ENCODE measurements at regions not wholly inside any gene's neighbourhood (a gene's known extent, or its start where the extent isn't known, plus 50 kb on each side); places are given as distances from the start of the nearest gene placed in this dataset.
A peak's percentile ranks its signal among the peaks of the same experiment; 100 is the strongest.

DNA sequence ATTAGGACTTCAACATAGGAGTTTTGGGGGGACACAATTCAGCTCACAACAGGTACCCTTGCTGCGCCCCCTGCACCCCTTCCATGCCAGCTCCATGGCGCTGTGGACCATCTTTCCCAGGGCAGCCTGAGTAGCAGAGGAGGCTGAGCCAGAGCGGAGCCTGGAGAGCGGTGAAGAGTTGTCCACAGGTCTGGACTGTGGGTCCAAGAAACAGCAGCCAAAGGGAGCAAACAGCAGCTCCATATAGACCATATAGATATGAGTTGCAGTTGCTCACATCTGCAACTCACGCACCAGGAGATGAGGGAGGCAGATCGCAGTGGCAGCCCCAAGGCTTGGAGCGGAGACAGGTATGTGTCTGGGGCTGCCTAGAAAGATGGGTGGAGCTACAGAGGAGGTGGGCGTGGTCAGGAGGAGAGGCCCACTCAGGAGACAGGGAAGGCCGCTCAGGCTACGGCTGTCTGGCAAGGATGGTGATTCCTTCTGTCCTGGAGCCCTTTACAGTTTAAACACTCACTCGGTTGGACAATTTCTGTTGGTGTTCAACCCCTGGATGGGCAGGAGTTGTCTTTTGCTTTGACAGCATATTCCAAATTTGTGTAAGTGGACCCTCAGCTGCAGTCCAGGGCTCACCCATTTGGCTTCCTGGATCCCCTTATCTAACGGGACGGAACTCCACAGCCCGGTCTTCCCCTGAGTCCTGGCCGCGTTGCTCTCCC, 155.1 kb downstream of the LPIN1 start:
- no peak overlapping the region for H3K4me3 ChIP-seq (ENCODE audit: low read length)
- peak; percentile 19 for DNase-seq

GRCh38 chr2:11903085-11903606, 156.7 kb downstream of the LPIN1 start:
- no peak overlapping the region for H2BK120ac ChIP-seq (ENCODE audit: low read depth, low read length)
- H3K4me1 ChIP-seq (ENCODE audit: control insufficient read depth, low read depth, low read length) = no peaks in the 10 kb centered on the region
- no peak overlapping the region for H3K23ac ChIP-seq (ENCODE audit: low read length)
- H3K27ac ChIP-seq (ENCODE audit: low read depth, low read length) = no peak overlapping the region
- no peaks in the 10 kb centered on the region for H3K79me1 ChIP-seq (ENCODE audit: low read length)
- H4K5ac ChIP-seq (ENCODE audit: low read length) = no peak overlapping the region
- H3K4me3 ChIP-seq (ENCODE audit: low read length) = no peak overlapping the region
- no peak overlapping the region for H3K9ac ChIP-seq (ENCODE audit: low read length)
- H3K4ac ChIP-seq (ENCODE audit: low read depth, low read length) = no peak overlapping the region
- no CpG with 5 or more reads among the region's 4 CpGs for WGBS (ENCODE audit: extremely low coverage, insufficient coverage, low lambda C conversion rate)
- no peaks in the 10 kb centered on the region for H3K36me3 ChIP-seq (ENCODE audit: control insufficient read depth, insufficient read depth, low read length)
- no peak overlapping the region for H2BK5ac ChIP-seq (ENCODE audit: low read length)
- no peaks in the 10 kb centered on the region for H3K27me3 ChIP-seq (ENCODE audit: insufficient read depth, low read length, poor library complexity)
- H3K4me2 ChIP-seq (ENCODE audit: low read length) = no peak overlapping the region
- no peak overlapping the region for H2BK15ac ChIP-seq (replicated peaks; ENCODE audit: low read depth)
- DNase-seq = no peak
- no peak overlapping the region for H4K8ac ChIP-seq (ENCODE audit: low read depth, low read length)
- no peak overlapping the region for H2AK5ac ChIP-seq (ENCODE audit: low read length)
- no peaks in the 10 kb centered on the region for H3K79me2 ChIP-seq (ENCODE audit: control insufficient read depth, insufficient read depth, low read length)
- H3K56ac ChIP-seq (ENCODE audit: low read length) = no peak overlapping the region
- no peak overlapping the region for H3K18ac ChIP-seq (ENCODE audit: low read length)

More for the DNA sequence above, 155.1 kb downstream of the LPIN1 start:
- Histone ChIP-seq H3K79me2 (ENCODE audit: control insufficient read depth, insufficient read depth, low read length) (no peaks in the 10 kb centered on the region), H4K5ac (ENCODE audit: low read length) (no peak overlapping the region), H3K27me3 (ENCODE audit: insufficient read depth, low read length, poor library complexity) (no peaks in the 10 kb centered on the region), H3K4ac (ENCODE audit: low read depth, low read length) (no peak overlapping the region), H3K4me1 (ENCODE audit: control insufficient read depth, low read depth, low read length) (no peaks in the 10 kb centered on the region), H3K23ac (ENCODE audit: low read length) (no peak overlapping the region), H3K9ac (ENCODE audit: low read length) (no peak overlapping the region), H3K18ac (ENCODE audit: low read length) (no peak overlapping the region), H3K56ac (ENCODE audit: low read length) (no peak overlapping the region), H3K36me3 (ENCODE audit: control insufficient read depth, insufficient read depth, low read length) (no peaks in the 10 kb centered on the region), H4K8ac (ENCODE audit: low read depth, low read length) (no peak overlapping the region), H3K27ac (ENCODE audit: low read depth, low read length) (no peak overlapping the region), H2BK5ac (ENCODE audit: low read length) (no peak overlapping the region), H2BK120ac (ENCODE audit: low read depth, low read length) (no peak overlapping the region), H2BK15ac (replicated peaks; ENCODE audit: low read depth) (no peak overlapping the region), H2AK5ac (ENCODE audit: low read length) (no peak overlapping the region), H3K79me1 (ENCODE audit: low read length) (no peaks in the 10 kb centered on the region), H3K4me2 (ENCODE audit: low read length) (no peak overlapping the region)
- no CpG with 5 or more reads among the region's 16 CpGs for WGBS (ENCODE audit: extremely low coverage, insufficient coverage, low lambda C conversion rate)

GRCh38 chr2:11904029-11904428, 157.6 kb downstream of the LPIN1 start:
- Histone ChIP-seq H3K4ac (ENCODE audit: low read depth, low read length) (no peak overlapping the region), H4K5ac (ENCODE audit: low read length) (no peak overlapping the region), H2AK5ac (ENCODE audit: low read length) (no peak overlapping the region), H3K79me2 (ENCODE audit: control insufficient read depth, insufficient read depth, low read length) (no peaks in the 10 kb centered on the region), H2BK120ac (ENCODE audit: low read depth, low read length) (no peak overlapping the region), H3K36me3 (ENCODE audit: control insufficient read depth, insufficient read depth, low read length) (no peaks in the 10 kb centered on the region), H3K18ac (ENCODE audit: low read length) (no peak overlapping the region), H4K8ac (ENCODE audit: low read depth, low read length) (no peak overlapping the region), H3K56ac (ENCODE audit: low read length) (no peak overlapping the region), H3K79me1 (ENCODE audit: low read length) (no peaks in the 10 kb centered on the region), H3K4me2 (ENCODE audit: low read length) (no peak overlapping the region), H3K4me3 (ENCODE audit: low read length) (no peak overlapping the region), H3K9ac (ENCODE audit: low read length) (no peak overlapping the region), H3K23ac (ENCODE audit: low read length) (no peak overlapping the region), H3K27me3 (ENCODE audit: insufficient read depth, low read length, poor library complexity) (no peaks in the 10 kb centered on the region), H3K4me1 (ENCODE audit: control insufficient read depth, low read depth, low read length) (no peaks in the 10 kb centered on the region), H3K27ac (ENCODE audit: low read depth, low read length) (no peak overlapping the region), H2BK5ac (ENCODE audit: low read length) (no peak overlapping the region), H2BK15ac (replicated peaks; ENCODE audit: low read depth) (no peak overlapping the region)
- DNase-seq = no peak
- WGBS (ENCODE audit: extremely low coverage, insufficient coverage, low lambda C conversion rate) = no CpG with 5 or more reads among the region's 5 CpGs

- H4K8ac ChIP-seq (ENCODE audit: low read depth, low read length) = no peak overlapping the region
- no peak overlapping the region for H2AK5ac ChIP-seq (ENCODE audit: low read length)
- H3K4ac ChIP-seq (ENCODE audit: low read depth, low read length) = no peak overlapping the region
- no peak overlapping the region for H3K56ac ChIP-seq (ENCODE audit: low read length)
- H3K4me2 ChIP-seq (ENCODE audit: low read length) = no peak overlapping the region
- H3K23ac ChIP-seq (ENCODE audit: low read length) = no peak overlapping the region
- H4K5ac ChIP-seq (ENCODE audit: low read length) = no peak overlapping the region
- no peak overlapping the region for H2BK15ac ChIP-seq (replicated peaks; ENCODE audit: low read depth)
- no peak overlapping the region for H2BK120ac ChIP-seq (ENCODE audit: low read depth, low read length)
- H3K79me2 ChIP-seq (ENCODE audit: control insufficient read depth, insufficient read depth, low read length) = no peaks in the 10 kb centered on the region
- no peaks in the 10 kb centered on the region for H3K36me3 ChIP-seq (ENCODE audit: control insufficient read depth, insufficient read depth, low read length)
- H3K4me1 ChIP-seq (ENCODE audit: control insufficient read depth, low read depth, low read length) = no peaks in the 10 kb centered on the region
- no peak overlapping the region for H3K9ac ChIP-seq (ENCODE audit: low read length)
- no peak overlapping the region for H3K18ac ChIP-seq (ENCODE audit: low read length)
- H2BK5ac ChIP-seq (ENCODE audit: low read length) = no peak overlapping the region
- no peak overlapping the region for H3K27ac ChIP-seq (ENCODE audit: low read depth, low read length)
- H3K4me3 ChIP-seq (ENCODE audit: low read length) = no peak overlapping the region
- no peaks in the 10 kb centered on the region for H3K27me3 ChIP-seq (ENCODE audit: insufficient read depth, low read length, poor library complexity)
- H3K79me1 ChIP-seq (ENCODE audit: low read length) = no peaks in the 10 kb centered on the region
- no peak for DNase-seq
- no CpG with 5 or more reads among the region's 3 CpGs for WGBS (ENCODE audit: extremely low coverage, insufficient coverage, low lambda C conversion rate)
Measured at GRCh38 chr2:11904941-11905340, 158.5 kb downstream of the LPIN1 start.

DNA sequence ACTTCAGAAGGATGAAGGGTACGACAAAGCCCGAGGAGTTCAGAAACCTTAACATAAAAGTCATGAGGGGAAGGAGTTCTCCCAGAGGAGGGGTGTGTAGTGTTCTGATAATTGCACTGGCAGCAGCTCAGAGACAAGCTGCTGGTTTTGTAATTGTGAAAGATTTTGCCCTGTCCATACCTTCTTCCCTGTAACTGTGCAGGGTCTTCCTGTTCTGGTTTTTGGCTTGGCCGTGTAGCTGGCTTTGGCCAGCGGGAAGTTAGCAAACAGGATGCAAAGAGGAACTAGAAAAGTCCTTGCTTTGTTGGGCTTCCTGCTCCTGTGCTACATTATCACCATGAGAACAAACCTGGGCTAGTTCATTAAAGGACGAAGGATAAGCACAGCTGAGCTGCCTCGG, 160.8 kb downstream of the LPIN1 start:
- no peak overlapping the region for H2BK5ac ChIP-seq (ENCODE audit: low read length)
- H3K18ac ChIP-seq (ENCODE audit: low read length) = no peak overlapping the region
- no peaks in the 10 kb centered on the region for H3K79me1 ChIP-seq (ENCODE audit: low read length)
- H3K27me3 ChIP-seq (ENCODE audit: insufficient read depth, low read length, poor library complexity) = no peaks in the 10 kb centered on the region
- no peak overlapping the region for H3K9ac ChIP-seq (ENCODE audit: low read length)
- H2AK5ac ChIP-seq (ENCODE audit: low read length) = no peak overlapping the region
- H3K4me3 ChIP-seq (ENCODE audit: low read length) = no peak overlapping the region
- no CpG with 5 or more reads among the region's 6 CpGs for WGBS (ENCODE audit: extremely low coverage, insufficient coverage, low lambda C conversion rate)
- no peak overlapping the region for H3K56ac ChIP-seq (ENCODE audit: low read length)
- no peak overlapping the region for H3K27ac ChIP-seq (ENCODE audit: low read depth, low read length)
- no peak overlapping the region for H2BK120ac ChIP-seq (ENCODE audit: low read depth, low read length)
- H4K5ac ChIP-seq (ENCODE audit: low read length) = no peak overlapping the region
- H3K79me2 ChIP-seq (ENCODE audit: control insufficient read depth, insufficient read depth, low read length) = no peaks in the 10 kb centered on the region
- no peak overlapping the region for H4K8ac ChIP-seq (ENCODE audit: low read depth, low read length)
- DNase-seq = no peak
- no peak overlapping the region for H2BK15ac ChIP-seq (replicated peaks; ENCODE audit: low read depth)
- H3K4me1 ChIP-seq (ENCODE audit: control insufficient read depth, low read depth, low read length) = no peaks in the 10 kb centered on the region
- no peak overlapping the region for H3K4ac ChIP-seq (ENCODE audit: low read depth, low read length)
- H3K4me2 ChIP-seq (ENCODE audit: low read length) = no peak overlapping the region
- no peaks in the 10 kb centered on the region for H3K36me3 ChIP-seq (ENCODE audit: control insufficient read depth, insufficient read depth, low read length)
- H3K23ac ChIP-seq (ENCODE audit: low read length) = no peak overlapping the region

GRCh38 chr2:11910971-11911370, 164.5 kb downstream of the LPIN1 start:
- Histone ChIP-seq H3K56ac (ENCODE audit: low read length) (no peak overlapping the region), H4K8ac (ENCODE audit: low read depth, low read length) (no peak overlapping the region), H3K9ac (ENCODE audit: low read length) (no peak overlapping the region), H3K79me2 (ENCODE audit: control insufficient read depth, insufficient read depth, low read length) (no peaks in the 10 kb centered on the region), H4K5ac (ENCODE audit: low read length) (no peak overlapping the region), H2BK15ac (replicated peaks; ENCODE audit: low read depth) (no peak overlapping the region), H3K79me1 (ENCODE audit: low read length) (no peaks in the 10 kb centered on the region), H3K18ac (ENCODE audit: low read length) (no peak overlapping the region), H3K36me3 (ENCODE audit: control insufficient read depth, insufficient read depth, low read length) (no peaks in the 10 kb centered on the region), H3K4me1 (ENCODE audit: control insufficient read depth, low read depth, low read length) (no peaks in the 10 kb centered on the region), H3K4ac (ENCODE audit: low read depth, low read length) (no peak overlapping the region), H3K27ac (ENCODE audit: low read depth, low read length) (no peak overlapping the region), H3K27me3 (ENCODE audit: insufficient read depth, low read length, poor library complexity) (no peaks in the 10 kb centered on the region), H3K4me3 (ENCODE audit: low read length) (no peak overlapping the region), H3K23ac (ENCODE audit: low read length) (no peak overlapping the region), H2AK5ac (ENCODE audit: low read length) (no peak overlapping the region), H2BK120ac (ENCODE audit: low read depth, low read length) (no peak overlapping the region), H3K4me2 (ENCODE audit: low read length) (no peak overlapping the region), H2BK5ac (ENCODE audit: low read length) (no peak overlapping the region)
- no CpG with 5 or more reads among the region's 3 CpGs for WGBS (ENCODE audit: extremely low coverage, insufficient coverage, low lambda C conversion rate)
- DNase-seq = no peak

All from mesendoderm (in vitro differentiated cells).